ENCODE measurements at regions not wholly inside any gene's neighbourhood (a gene's known extent, or its start where the extent isn't known, plus 50 kb on each side); places are given as distances from the start of the nearest gene placed in this dataset.

- H3K36me3 ChIP-seq (ENCODE audit: control insufficient read depth, insufficient read depth, low read length): no peaks in the 10 kb centered on the region
- H3K27ac ChIP-seq (ENCODE audit: extremely low read depth, low read depth, low read length): no peak overlapping the region
- H3K79me2 ChIP-seq (ENCODE audit: control insufficient read depth, insufficient read depth, low read length): no peaks in the 10 kb centered on the region
- no peak overlapping the region for H2AFZ ChIP-seq (ENCODE audit: low read depth, low read length)
- WGBS (ENCODE audit: insufficient coverage, low coverage, missing lambda C conversion rate): 6% methylated on average over 2 of the region's 2 CpGs
- in situ Hi-C loops (cut with MboI): no loop called here
- H3K27me3 ChIP-seq (ENCODE audit: control insufficient read depth in 2 of 2, insufficient read depth in 2 of 2, low read length in 2 of 2): no peaks in the 10 kb centered on the region
- ATAC-seq (no peak), FAIRE-seq (no peak), DNase-seq (ENCODE audit: extremely low read depth in 1 of 4, low spot score in 3 of 4) (no peak)
- no peaks in the 10 kb centered on the region for H3K9me3 ChIP-seq (replicated peaks; ENCODE audit: control insufficient read depth, insufficient read depth, low read depth, low read length)
- no TSS peak for BruUV-seq (replicated peaks)
- no peaks in the 10 kb centered on the region for H3K4me1 ChIP-seq (replicated peaks in 1 of 2; ENCODE audit: control insufficient read depth in 2 of 2, insufficient read depth in 2 of 2, low read length in 2 of 2)
- TF ChIP-seq PHB2 (IDR thresholded peaks at IDR 0.05; ENCODE audit: low read depth): no peak
- no peak for TF ChIP-seq OTX1 (CRISPR knock-in tag; IDR thresholded peaks at IDR 0.05)
- TF ChIP-seq CBX8 (IDR thresholded peaks at IDR 0.05; ENCODE audit: borderline replicate concordance, extremely low read depth, low read depth, low read length, poor library complexity, severe bottlenecking): no peak
- TF ChIP-seq SRSF7 (optimal IDR thresholded peaks at IDR 0.05; ENCODE audit: low read depth, low read length): no peak
- no peak for TF ChIP-seq ZNF668 (CRISPR knock-in tag; IDR thresholded peaks at IDR 0.05)
- TF ChIP-seq KLF1 (tag; IDR thresholded peaks at IDR 0.05): no peak
- TF ChIP-seq E2F4 (CRISPR knock-in tag; IDR thresholded peaks at IDR 0.05; ENCODE audit: low read depth): no peak
- no peak for TF ChIP-seq ELF4 (CRISPR knock-in tag; IDR thresholded peaks at IDR 0.05)
- TF ChIP-seq GTF2F1 (IDR thresholded peaks at IDR 0.05; ENCODE audit: low read depth, low read length): no peak
- TF ChIP-seq CBX1 (IDR thresholded peaks at IDR 0.05; ENCODE audit: low read depth): no peak
- TF ChIP-seq, protein P1, sequence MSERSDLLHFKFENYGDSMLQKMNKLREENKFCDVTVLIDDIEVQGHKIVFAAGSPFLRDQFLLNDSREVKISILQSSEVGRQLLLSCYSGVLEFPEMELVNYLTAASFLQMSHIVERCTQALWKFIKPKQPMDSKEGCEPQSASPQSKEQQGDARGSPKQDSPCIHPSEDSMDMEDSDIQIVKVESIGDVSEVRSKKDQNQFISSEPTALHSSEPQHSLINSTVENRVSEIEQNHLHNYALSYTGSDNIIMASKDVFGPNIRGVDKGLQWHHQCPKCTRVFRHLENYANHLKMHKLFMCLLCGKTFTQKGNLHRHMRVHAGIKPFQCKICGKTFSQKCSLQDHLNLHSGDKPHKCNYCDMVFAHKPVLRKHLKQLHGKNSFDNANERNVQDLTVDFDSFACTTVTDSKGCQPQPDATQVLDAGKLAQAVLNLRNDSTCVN (CRISPR knock-in tag; IDR thresholded peaks at IDR 0.05): no peak
- TF ChIP-seq DMBX1 (CRISPR knock-in tag; IDR thresholded peaks at IDR 0.05; ENCODE audit: borderline replicate concordance): no peak
- TF ChIP-seq GATAD2A (IDR thresholded peaks at IDR 0.05): no peak
- TF ChIP-seq ZSCAN32 (CRISPR knock-in tag; IDR thresholded peaks at IDR 0.05): no peak
- no peak for TF ChIP-seq HDAC2 (IDR thresholded peaks at IDR 0.05)
- ChIA-PET CTCF (ENCODE audit: low intra/inter-chr PET ratio) (no interaction called here), POLR2A (no interaction called here)
- H3K4me2 ChIP-seq (ENCODE audit: insufficient read depth, low read length): no peak overlapping the region
- H4K20me1 ChIP-seq (replicated peaks; ENCODE audit: control insufficient read depth, insufficient read depth, low read length): no peaks in the 10 kb centered on the region
- no peaks in the 10 kb centered on the region for H3K9me1 ChIP-seq (ENCODE audit: control insufficient read depth, insufficient read depth, low read length)
- H3K9ac ChIP-seq (ENCODE audit: insufficient read depth in 1 of 2, low read depth in 2 of 2, low read length in 2 of 2): no peak overlapping the region
- H3K4me3 ChIP-seq: no peak overlapping the region
- intact Hi-C loops (cut with micrococcal nuclease): no loop called here
Measured at GRCh38 chr9:83119873-83120272, 56.9 kb upstream of the RASEF start.

All from K562 (cell line).